ENCODE measurements at regions not wholly inside any gene's neighbourhood (a gene's known extent, or its start where the extent isn't known, plus 50 kb on each side); places are given as distances from the start of the nearest gene placed in this dataset.

GRCh38 chr16:81174644-81175324 is 63.7 kb upstream of the BCO1 start:
- Histone ChIP-seq H3K27me3 (ENCODE audit: control insufficient read depth, insufficient read depth, low read length) (no peaks in the 10 kb centered on the region), H3K4me1 (ENCODE audit: control insufficient read depth, insufficient read depth, low read length) (0 out of 2 replicates have a peak, but pooled peaks cover 3% of the 10 kb centered on the region), H3K27ac (ENCODE audit: low read length) (no peak overlapping the region), H3K4me3 (ENCODE audit: low read depth in 2 of 2, low read length in 2 of 2) (no peak overlapping the region), H3K9me3 (ENCODE audit: control insufficient read depth, insufficient read depth, low read depth, low read length) (no peaks in the 10 kb centered on the region), H3K36me3 (ENCODE audit: control insufficient read depth, insufficient read depth, low read length) (no peaks in the 10 kb centered on the region)
- no peak for DNase-seq (ENCODE audit: low read depth, low spot score)
- BruUV-seq (replicated peaks) = no TSS peak
- TF ChIP-seq, protein P1, sequence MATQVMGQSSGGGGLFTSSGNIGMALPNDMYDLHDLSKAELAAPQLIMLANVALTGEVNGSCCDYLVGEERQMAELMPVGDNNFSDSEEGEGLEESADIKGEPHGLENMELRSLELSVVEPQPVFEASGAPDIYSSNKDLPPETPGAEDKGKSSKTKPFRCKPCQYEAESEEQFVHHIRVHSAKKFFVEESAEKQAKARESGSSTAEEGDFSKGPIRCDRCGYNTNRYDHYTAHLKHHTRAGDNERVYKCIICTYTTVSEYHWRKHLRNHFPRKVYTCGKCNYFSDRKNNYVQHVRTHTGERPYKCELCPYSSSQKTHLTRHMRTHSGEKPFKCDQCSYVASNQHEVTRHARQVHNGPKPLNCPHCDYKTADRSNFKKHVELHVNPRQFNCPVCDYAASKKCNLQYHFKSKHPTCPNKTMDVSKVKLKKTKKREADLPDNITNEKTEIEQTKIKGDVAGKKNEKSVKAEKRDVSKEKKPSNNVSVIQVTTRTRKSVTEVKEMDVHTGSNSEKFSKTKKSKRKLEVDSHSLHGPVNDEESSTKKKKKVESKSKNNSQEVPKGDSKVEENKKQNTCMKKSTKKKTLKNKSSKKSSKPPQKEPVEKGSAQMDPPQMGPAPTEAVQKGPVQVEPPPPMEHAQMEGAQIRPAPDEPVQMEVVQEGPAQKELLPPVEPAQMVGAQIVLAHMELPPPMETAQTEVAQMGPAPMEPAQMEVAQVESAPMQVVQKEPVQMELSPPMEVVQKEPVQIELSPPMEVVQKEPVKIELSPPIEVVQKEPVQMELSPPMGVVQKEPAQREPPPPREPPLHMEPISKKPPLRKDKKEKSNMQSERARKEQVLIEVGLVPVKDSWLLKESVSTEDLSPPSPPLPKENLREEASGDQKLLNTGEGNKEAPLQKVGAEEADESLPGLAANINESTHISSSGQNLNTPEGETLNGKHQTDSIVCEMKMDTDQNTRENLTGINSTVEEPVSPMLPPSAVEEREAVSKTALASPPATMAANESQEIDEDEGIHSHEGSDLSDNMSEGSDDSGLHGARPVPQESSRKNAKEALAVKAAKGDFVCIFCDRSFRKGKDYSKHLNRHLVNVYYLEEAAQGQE (IDR thresholded peaks at IDR 0.05; ENCODE audit: insufficient read depth in 1 of 2, low read depth in 2 of 2, low read length in 1 of 2) = no peak
- TF ChIP-seq, protein P2, sequence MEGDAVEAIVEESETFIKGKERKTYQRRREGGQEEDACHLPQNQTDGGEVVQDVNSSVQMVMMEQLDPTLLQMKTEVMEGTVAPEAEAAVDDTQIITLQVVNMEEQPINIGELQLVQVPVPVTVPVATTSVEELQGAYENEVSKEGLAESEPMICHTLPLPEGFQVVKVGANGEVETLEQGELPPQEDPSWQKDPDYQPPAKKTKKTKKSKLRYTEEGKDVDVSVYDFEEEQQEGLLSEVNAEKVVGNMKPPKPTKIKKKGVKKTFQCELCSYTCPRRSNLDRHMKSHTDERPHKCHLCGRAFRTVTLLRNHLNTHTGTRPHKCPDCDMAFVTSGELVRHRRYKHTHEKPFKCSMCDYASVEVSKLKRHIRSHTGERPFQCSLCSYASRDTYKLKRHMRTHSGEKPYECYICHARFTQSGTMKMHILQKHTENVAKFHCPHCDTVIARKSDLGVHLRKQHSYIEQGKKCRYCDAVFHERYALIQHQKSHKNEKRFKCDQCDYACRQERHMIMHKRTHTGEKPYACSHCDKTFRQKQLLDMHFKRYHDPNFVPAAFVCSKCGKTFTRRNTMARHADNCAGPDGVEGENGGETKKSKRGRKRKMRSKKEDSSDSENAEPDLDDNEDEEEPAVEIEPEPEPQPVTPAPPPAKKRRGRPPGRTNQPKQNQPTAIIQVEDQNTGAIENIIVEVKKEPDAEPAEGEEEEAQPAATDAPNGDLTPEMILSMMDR (IDR thresholded peaks at IDR 0.05) = no peak
- no peak for TF ChIP-seq TCF7L2 (IDR thresholded peaks at IDR 0.05; ENCODE audit: low read depth, low read length)
- no peak for TF ChIP-seq SIN3A (IDR thresholded peaks at IDR 0.05; ENCODE audit: borderline replicate concordance, insufficient read depth, low read depth, low read length)
- no peak for TF ChIP-seq POLR2AphosphoS5 (IDR thresholded peaks at IDR 0.05; ENCODE audit: low read depth, low read length)
- peak; percentile 22; the same call in 1 of the 2 replicates for ATAC-seq
- intact Hi-C loops (cut with micrococcal nuclease; ENCODE audit: unreplicated experiment) = no loop called here
- in situ Hi-C loops (cut with HindIII; ENCODE audit: low pct_unique_long_range_greater_than_20kb, low sequenced_read_pairs) = no loop called here
- CTCF ChIA-PET = no interaction called here
- POLR2A ChIA-PET = no interaction called here

DNA sequence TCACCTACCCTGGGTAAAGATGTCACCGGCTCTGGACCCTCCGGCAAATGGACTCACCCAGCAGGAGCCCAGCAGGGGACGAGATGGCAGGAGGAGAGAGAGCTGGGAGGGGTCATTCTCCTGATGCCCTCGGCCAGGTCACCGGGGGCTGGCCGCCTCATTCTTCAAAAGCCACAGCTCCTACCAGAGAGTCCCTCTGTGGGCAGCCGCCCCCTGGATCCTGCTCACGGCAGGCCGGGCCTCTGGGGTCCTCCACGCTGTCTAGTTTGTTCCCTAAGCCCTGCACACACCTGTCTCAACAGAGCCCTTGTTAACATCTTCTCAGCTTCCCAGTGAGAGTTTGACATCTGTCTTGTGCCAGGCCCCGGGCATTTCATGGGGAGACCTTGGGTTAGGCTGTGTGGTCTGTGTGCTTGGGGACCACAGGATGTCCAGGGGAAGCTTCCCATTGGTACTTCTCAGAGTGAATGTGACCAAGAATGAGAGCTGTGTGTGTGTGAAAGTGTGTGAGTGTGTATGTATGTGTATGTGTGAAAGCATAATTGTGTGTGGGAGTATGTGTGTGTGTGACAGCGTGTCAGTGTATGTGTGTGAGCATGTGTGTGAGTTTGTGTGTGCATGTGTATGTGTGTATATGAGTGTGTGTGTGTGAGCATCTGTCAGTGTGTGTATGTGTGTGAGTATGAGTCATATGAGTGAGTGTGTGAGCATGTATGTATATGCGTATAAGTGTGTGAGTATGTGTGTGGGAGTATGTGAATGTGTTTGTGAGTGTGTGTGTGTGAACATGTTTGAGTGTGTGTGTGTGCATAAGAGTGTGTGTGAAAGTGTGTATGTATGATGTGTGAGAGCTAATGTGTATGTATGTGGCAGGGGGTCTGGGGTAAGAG is 65.5 kb upstream of the BCO1 start:
- POLR2A ChIA-PET = no interaction called here

More for the DNA sequence above, 65.5 kb upstream of the BCO1 start:
- no TSS peak for BruUV-seq (replicated peaks)
- in situ Hi-C loops (cut with HindIII; ENCODE audit: low pct_unique_long_range_greater_than_20kb, low sequenced_read_pairs) (no loop called here), intact Hi-C loops (cut with micrococcal nuclease; ENCODE audit: unreplicated experiment) (no loop called here)
- H3K27me3 ChIP-seq (ENCODE audit: control insufficient read depth, insufficient read depth, low read length) = no peaks in the 10 kb centered on the region
- H3K36me3 ChIP-seq (ENCODE audit: control insufficient read depth, insufficient read depth, low read length) = no peaks in the 10 kb centered on the region
- DNase-seq (ENCODE audit: low read depth, low spot score) = no peak
- H3K4me3 ChIP-seq (ENCODE audit: low read depth in 2 of 2, low read length in 2 of 2) = no peak overlapping the region
- H3K27ac ChIP-seq (ENCODE audit: low read length) = no peak overlapping the region
- no peak for ATAC-seq
- CTCF ChIA-PET = no interaction called here
- H3K4me1 ChIP-seq (ENCODE audit: control insufficient read depth, insufficient read depth, low read length) = 0 out of 2 replicates have a peak, but pooled peaks cover 3% of the 10 kb centered on the region
- no peaks in the 10 kb centered on the region for H3K9me3 ChIP-seq (ENCODE audit: control insufficient read depth, insufficient read depth, low read depth, low read length)
- TF ChIP-seq, protein P2 (IDR thresholded peaks at IDR 0.05) = no peak
- TF ChIP-seq, protein P1 (IDR thresholded peaks at IDR 0.05; ENCODE audit: insufficient read depth in 1 of 2, low read depth in 2 of 2, low read length in 1 of 2) = no peak
- TF ChIP-seq SIN3A (IDR thresholded peaks at IDR 0.05; ENCODE audit: borderline replicate concordance, insufficient read depth, low read depth, low read length) (no peak), POLR2AphosphoS5 (IDR thresholded peaks at IDR 0.05; ENCODE audit: low read depth, low read length) (no peak), TCF7L2 (IDR thresholded peaks at IDR 0.05; ENCODE audit: low read depth, low read length) (no peak)
